Natural killer cell (primary cell): ENCODE measurements at regions not wholly inside any gene's neighbourhood (a gene's known extent, or its start where the extent isn't known, plus 50 kb on each side); places are given as distances from the start of the nearest gene placed in this dataset.

Experiments
- ATAC-seq, 3 donors: fragments of 150-1000 bp in 2 of 3; fragments of 200-7000 bp in 1 of 3; cut with Tn5 transposase; 1 replicate in 1 of 3; 2 replicates in 2 of 3; pipeline ENCODE4 v1.10.0; 2021; ENCODE audit warnings: mild to moderate bottlenecking in 2 of 3, moderate library complexity in 2 of 3
- DNase-seq, 2 donors: peaks; one replicate each; pipeline versions ENCODE4 v3.0.0 to v3.0.0-alpha.2; 2013 to 2021; ENCODE audit warnings: mixed read lengths in 1 of 2
- H3K27ac ChIP-seq: one replicate; pipeline ENCODE4 v1.5.1; 2013; ENCODE audit warnings: mild to moderate bottlenecking, low read length
- H3K27me3 ChIP-seq: one replicate; pipeline ENCODE4 v1.6.1; 2013; ENCODE audit warnings: low read length; ENCODE audit not compliant: control insufficient read depth, insufficient read depth
- H3K36me3 ChIP-seq: one replicate; pipeline ENCODE4 v1.6.1; 2013; ENCODE audit warnings: low read length; ENCODE audit not compliant: control insufficient read depth, insufficient read depth
- H3K4me1 ChIP-seq: one replicate; pipeline ENCODE4 v1.6.1; 2013; ENCODE audit warnings: low read length; ENCODE audit not compliant: control insufficient read depth, insufficient read depth
- H3K4me3 ChIP-seq: one replicate; pipeline ENCODE4 v1.5.1; 2013; ENCODE audit warnings: low read length
- H3K9me3 ChIP-seq: one replicate; pipeline ENCODE4 v1.6.1; 2013; ENCODE audit warnings: low read length; ENCODE audit not compliant: control insufficient read depth, insufficient read depth
- H3K27ac Mint-ChIP-seq, 2 donors: one replicate each; pipeline ENCODE4 v1.8.0; 2022; ENCODE audit warnings: mild to moderate bottlenecking in 2 of 2, mixed read lengths in 2 of 2, moderate library complexity in 1 of 2
- H3K27me3 Mint-ChIP-seq, 2 donors: one replicate each; pipeline ENCODE4 v1.8.0; 2022; ENCODE audit warnings: low read depth in 2 of 2, mixed read lengths in 2 of 2
- H3K36me3 Mint-ChIP-seq: one replicate; pipeline ENCODE4 v1.8.0; 2022; ENCODE audit warnings: mixed read lengths
- H3K4me1 Mint-ChIP-seq, 2 donors: one replicate each; pipeline ENCODE4 v1.8.0; 2022; ENCODE audit warnings: mixed read lengths in 2 of 2
- H3K4me3 Mint-ChIP-seq: one replicate; pipeline ENCODE4 v1.8.0; 2022; ENCODE audit warnings: mild to moderate bottlenecking, moderate library complexity, mixed read lengths
- H3K9me3 Mint-ChIP-seq, 2 donors: one replicate each; pipeline ENCODE4 v1.8.0; 2022; ENCODE audit warnings: mixed read lengths in 2 of 2
- CTCF ChIP-seq: fragments of 200-600 bp; IDR thresholded peaks from one replicate; pipeline ENCODE4 v1.8.0; 2022; ENCODE audit warnings: antibody characterized with exemption
- WGBS: methylation state at CpG from one replicate; pipeline ENCODE4 v1.1.7; 2013; ENCODE audit warnings: missing lambda C conversion rate; ENCODE audit not compliant: insufficient coverage; 5-methylcytosine and 5-hydroxymethylcytosine counted together
- intact Hi-C: fragments of 100-400 bp; cut with micrococcal nuclease; formaldehyde crosslinking; loops from one replicate; pipeline ENCODE4 v1.14.2; 2022

GRCh38 chr10:128881086-128881485 lies 586.0 kb upstream of the MGMT start:
- no peaks in the 10 kb centered on the region for H3K9me3 ChIP-seq
- 82% methylated on average over 3 of the region's 3 CpGs for WGBS
- TF ChIP-seq CTCF, result no peak
- H3K36me3 ChIP-seq, result no peaks in the 10 kb centered on the region
- no peaks in the 10 kb centered on the region for H3K4me1 ChIP-seq
- Mint-ChIP-seq H3K36me3 (no peaks in the 10 kb centered on the region), H3K27me3 (peaks cover 0 to 6% of the 10 kb centered on the region in 2 donors), H3K27ac (no peak overlapping the region), H3K4me1 (no peaks in the 10 kb centered on the region), H3K9me3 (no peaks in the 10 kb centered on the region), H3K4me3 (no peak overlapping the region)
- intact Hi-C loops, result no loop called here
- ATAC-seq (no peak), DNase-seq (no peak)
- no peak overlapping the region for H3K27ac ChIP-seq
- no peak overlapping the region for H3K4me3 ChIP-seq
- no peaks in the 10 kb centered on the region for H3K27me3 ChIP-seq

- Histone ChIP-seq H3K27me3 (no peaks in the 10 kb centered on the region), H3K4me3 (no peak overlapping the region), H3K27ac (no peak overlapping the region), H3K9me3 (no peaks in the 10 kb centered on the region), H3K4me1 (no peaks in the 10 kb centered on the region), H3K36me3 (no peaks in the 10 kb centered on the region)
- Mint-ChIP-seq H3K36me3 (no peaks in the 10 kb centered on the region), H3K27me3 (peaks cover 0 to 6% of the 10 kb centered on the region in 2 donors), H3K9me3 (peaks cover 0 to 2% of the 10 kb centered on the region in 2 donors), H3K27ac (no peak overlapping the region), H3K4me1 (no peaks in the 10 kb centered on the region), H3K4me3 (no peak overlapping the region)
- no peak for DNase-seq
- TF ChIP-seq CTCF, result no peak
- intact Hi-C loops, result no loop called here
- WGBS, result 79% methylated on average over 13 of the region's 13 CpGs
- ATAC-seq, result no peak
Observed at GRCh38 chr10:128883231-128884032, 583.6 kb upstream of the MGMT start.

- Mint-ChIP-seq H3K4me1 (no peaks in the 10 kb centered on the region), H3K4me3 (no peak overlapping the region), H3K27me3 (peaks cover 0 to under 1% of the 10 kb centered on the region in 2 donors), H3K36me3 (no peaks in the 10 kb centered on the region), H3K27ac (no peak overlapping the region), H3K9me3 (peaks cover 2% of the 10 kb centered on the region in 2 donors)
- H3K36me3 ChIP-seq, result no peaks in the 10 kb centered on the region
- H3K27ac ChIP-seq, result no peak overlapping the region
- intact Hi-C loops, result no loop called here
- no peak for ATAC-seq
- H3K9me3 ChIP-seq, result no peaks in the 10 kb centered on the region
- 87% methylated on average over 7 of the region's 7 CpGs for WGBS
- DNase-seq, result no peak
- no peaks in the 10 kb centered on the region for H3K27me3 ChIP-seq
- no peak overlapping the region for H3K4me3 ChIP-seq
- no peak for TF ChIP-seq CTCF
- H3K4me1 ChIP-seq, result no peaks in the 10 kb centered on the region
Observed at GRCh38 chr10:128884033-128884425, 583.0 kb upstream of the MGMT start.
